Astrocyte of the spinal cord (primary cell): ENCODE measurements at regions not wholly inside any gene's neighbourhood (a gene's known extent, or its start where the extent isn't known, plus 50 kb on each side); places are given as distances from the start of the nearest gene placed in this dataset.

Source experiments
- DNase-seq: peaks from one replicate; pipeline ENCODE4 v3.0.0; 2011; ENCODE audit warnings: low read depth, low spot score
- H3K4me3 ChIP-seq: 2 replicates; pipeline ENCODE4 v1.5.1; 2011; ENCODE audit warnings: low read depth, mild to moderate bottlenecking, low read length, moderate library complexity
- CTCF ChIP-seq: IDR thresholded peaks from 2 replicates; pipeline ENCODE4 v1.5.1; 2012; ENCODE audit warnings: low read depth, mild to moderate bottlenecking, low read length, inconsistent platforms
- in situ Hi-C: cut with HindIII; loops from 2 replicates; pipeline ENCODE4 v1.10.0; 2017; ENCODE audit warnings: low sequenced_read_pairs

DNA sequence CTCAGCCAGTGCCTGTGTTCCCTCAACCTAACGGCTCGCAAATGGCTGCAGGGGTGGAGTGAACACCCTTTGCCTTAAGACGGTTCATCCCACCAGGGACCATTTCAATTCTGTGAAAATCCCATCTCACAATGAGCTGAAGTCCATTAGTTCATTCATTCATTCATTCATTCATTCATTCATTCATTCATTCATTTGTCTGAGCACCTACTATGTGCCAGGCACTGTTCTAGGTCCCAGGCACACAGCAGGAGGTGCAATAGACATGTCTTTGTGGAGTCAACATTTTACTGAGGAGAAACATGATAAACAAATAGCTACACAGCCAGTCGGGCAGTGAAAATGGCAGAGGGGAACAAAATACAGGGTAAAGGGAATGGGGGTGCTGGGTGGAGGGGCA, 618.8 kb downstream of the MATN1 start:
- H3K4me3 ChIP-seq, result no peak overlapping the region
- no peak for TF ChIP-seq CTCF
- no peak for DNase-seq
- in situ Hi-C loops, result no loop called here

DNA sequence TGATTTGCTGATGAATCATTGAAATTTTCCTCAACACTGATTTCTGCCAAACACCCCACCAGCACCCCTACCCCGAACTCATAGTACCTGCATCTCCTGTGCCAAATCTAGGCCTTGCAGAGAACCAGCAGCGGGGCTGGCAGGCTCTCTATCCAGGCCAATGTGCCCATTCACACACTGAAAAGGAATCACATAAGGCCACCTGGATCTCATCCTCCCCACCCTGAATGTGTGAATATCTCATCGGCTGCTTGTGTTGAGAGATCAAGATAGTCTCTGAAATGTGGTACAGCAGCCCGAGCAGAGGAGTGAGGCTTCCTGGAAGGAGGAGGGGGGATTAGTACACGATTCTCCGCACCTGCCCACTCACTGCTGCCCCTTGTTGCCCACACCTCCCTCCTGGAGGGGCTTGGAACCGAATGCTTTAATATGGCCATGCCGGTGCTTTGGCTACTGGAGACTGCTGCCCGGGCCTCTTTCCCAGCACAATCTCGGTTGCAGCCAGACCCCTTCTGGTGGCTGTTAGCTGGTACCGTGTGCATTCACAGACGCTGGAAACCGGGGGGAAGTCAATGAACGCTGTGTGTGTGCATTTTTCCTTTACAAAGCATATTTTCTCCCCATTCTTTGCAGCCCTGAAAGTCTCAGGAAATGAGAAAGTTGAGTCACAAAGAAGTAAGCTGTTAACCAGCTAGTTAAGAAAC, 619.5 kb downstream of the MATN1 start:
- in situ Hi-C loops, result no loop called here
- DNase-seq, result no peak
- no peak for TF ChIP-seq CTCF
- no peak overlapping the region for H3K4me3 ChIP-seq

DNA sequence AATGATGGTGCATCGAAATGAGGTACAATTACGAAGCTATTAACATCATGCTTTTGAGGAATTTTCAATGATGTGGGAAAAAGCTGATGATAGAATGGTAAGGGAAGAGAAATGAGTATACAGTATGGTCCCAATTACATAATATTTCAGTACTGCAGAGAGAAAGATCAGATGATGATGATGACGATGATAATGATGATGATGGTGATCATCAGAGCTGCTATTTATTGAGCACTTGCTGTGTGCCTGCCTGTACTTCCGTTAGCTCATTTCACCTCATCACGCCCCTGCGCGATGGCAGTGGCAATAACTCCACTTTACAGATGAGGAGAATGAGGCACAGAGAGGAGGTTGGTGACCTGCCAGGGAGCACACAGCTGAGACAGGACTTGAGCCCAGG, 620.8 kb downstream of the MATN1 start:
- no peak for TF ChIP-seq CTCF
- H3K4me3 ChIP-seq, result no peak overlapping the region
- no peak for DNase-seq
- in situ Hi-C loops, result no loop called here

- no peak for TF ChIP-seq CTCF
- no peak for DNase-seq
- in situ Hi-C loops, result no loop called here
- H3K4me3 ChIP-seq, result no peak overlapping the region
Measured at GRCh38 chr1:30101487-30102227, 621.7 kb downstream of the MATN1 start.

- no peak for TF ChIP-seq CTCF
- DNase-seq, result no peak
- in situ Hi-C loops, result no loop called here
- no peak overlapping the region for H3K4me3 ChIP-seq
Measured at GRCh38 chr1:30101016-30101415, 622.4 kb downstream of the MATN1 start.

GRCh38 chr1:30100524-30100862, 622.9 kb downstream of the MATN1 start:
- no peak overlapping the region for H3K4me3 ChIP-seq
- no peak for TF ChIP-seq CTCF
- in situ Hi-C loops, result no loop called here
- DNase-seq, result no peak
